ENCODE measurements at regions not wholly inside any gene's neighbourhood (a gene's known extent, or its start where the extent isn't known, plus 50 kb on each side); places are given as distances from the start of the nearest gene placed in this dataset.

DNA sequence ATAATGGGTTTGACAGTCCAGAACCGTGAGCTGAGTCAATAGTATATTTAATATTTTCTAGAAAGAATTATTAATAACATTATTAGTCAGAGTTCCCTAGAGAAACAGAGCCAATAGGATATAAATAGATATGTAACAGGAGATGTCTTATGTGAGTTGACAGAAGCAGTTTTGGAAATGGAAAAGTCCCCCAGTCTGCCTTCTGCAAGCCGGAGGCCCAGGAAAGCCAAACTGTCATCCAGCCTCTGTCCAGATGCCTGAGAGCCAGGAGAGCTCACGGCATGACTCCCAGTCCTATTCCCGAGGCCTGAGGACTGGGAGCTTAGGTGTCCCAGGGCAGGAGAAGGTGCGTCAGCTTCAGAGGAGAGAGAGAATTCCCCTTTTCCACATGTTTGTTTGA is 286.4 kb upstream of the ADARB2 start:
- Mint-ChIP-seq H3K27me3 (ENCODE audit: low read depth) (peaks cover 13% of the 10 kb centered on the region), H3K36me3 (ENCODE audit: insufficient read depth in 1 of 3, low read depth in 3 of 3) (no peaks in the 10 kb centered on the region), H3K27ac (no peak overlapping the region), H3K4me1 (no peaks in the 10 kb centered on the region; a peak in 1 of 4 replicates), H3K9me3 (0 out of 5 replicates have a peak, but pooled peaks cover 0 to 3% of the 10 kb centered on the region in 2 experiments), H3K4me3 (no peak overlapping the region)
- Histone ChIP-seq H2BK12ac (ENCODE audit: insufficient read length, low read depth, low read length) (no peak overlapping the region), H3K4ac (ENCODE audit: low read depth, low read length) (no peak overlapping the region), H3K79me2 (ENCODE audit: insufficient read depth, low read length) (no peaks in the 10 kb centered on the region), H2BK120ac (ENCODE audit: low read depth, low read length, poor library complexity, severe bottlenecking) (no peak overlapping the region), H4K8ac (replicated peaks; ENCODE audit: insufficient read length, low read depth, low read length) (no peak overlapping the region), H3T11ph (ENCODE audit: low read length) (no peak overlapping the region), H3K27ac (ENCODE audit: insufficient read length, low read depth, low read length) (no peak overlapping the region), H4K20me1 (ENCODE audit: control insufficient read depth, insufficient read depth, insufficient read length) (no peaks in the 10 kb centered on the region), H3K4me2 (ENCODE audit: insufficient read depth, insufficient read length, low read length) (no peak overlapping the region), H2AFZ (ENCODE audit: low read length) (no peak overlapping the region), H2AK5ac (ENCODE audit: insufficient read length, low read length) (no peak overlapping the region), H3K23me2 (ENCODE audit: insufficient read length, low read depth, low read length, poor library complexity, severe bottlenecking) (no peaks in the 10 kb centered on the region), H2BK5ac (ENCODE audit: insufficient read length, low read length) (no peak overlapping the region), H3K56ac (ENCODE audit: insufficient read length, low read depth, low read length) (no peak overlapping the region), H3K27me3 (ENCODE audit: insufficient read depth, low read length) (no peaks in the 10 kb centered on the region), H4K91ac (ENCODE audit: insufficient read length, low read depth, low read length) (no peak overlapping the region), H2BK20ac (ENCODE audit: low read depth, low read length, poor library complexity, severe bottlenecking) (no peak overlapping the region), H2BK15ac (ENCODE audit: low read depth, low read length) (no peak overlapping the region), H3K9ac (ENCODE audit: extremely low read depth, insufficient read length, low read length) (no peak overlapping the region), H3K4me1 (ENCODE audit: insufficient read depth, low read length) (no peaks in the 10 kb centered on the region), H4K5ac (ENCODE audit: insufficient read length, low read depth, low read length) (no peak overlapping the region), H3K23ac (ENCODE audit: insufficient read length, low read depth, low read length) (no peak overlapping the region), H3K9me3 (ENCODE audit: control insufficient read depth, low read depth, low read length) (no peaks in the 10 kb centered on the region), H3K79me1 (ENCODE audit: insufficient read depth, low read depth, low read length, poor library complexity, severe bottlenecking) (no peaks in the 10 kb centered on the region), H3K18ac (ENCODE audit: insufficient read length, low read depth, low read length) (no peak overlapping the region), H3K14ac (ENCODE audit: insufficient read depth, low read length) (no peak overlapping the region)
- no CpG with 5 or more reads among the region's 5 CpGs for WGBS (ENCODE audit: extremely low coverage, insufficient read length, low lambda C conversion rate)
- no peak for DNase-seq
- TF ChIP-seq, protein P1, sequence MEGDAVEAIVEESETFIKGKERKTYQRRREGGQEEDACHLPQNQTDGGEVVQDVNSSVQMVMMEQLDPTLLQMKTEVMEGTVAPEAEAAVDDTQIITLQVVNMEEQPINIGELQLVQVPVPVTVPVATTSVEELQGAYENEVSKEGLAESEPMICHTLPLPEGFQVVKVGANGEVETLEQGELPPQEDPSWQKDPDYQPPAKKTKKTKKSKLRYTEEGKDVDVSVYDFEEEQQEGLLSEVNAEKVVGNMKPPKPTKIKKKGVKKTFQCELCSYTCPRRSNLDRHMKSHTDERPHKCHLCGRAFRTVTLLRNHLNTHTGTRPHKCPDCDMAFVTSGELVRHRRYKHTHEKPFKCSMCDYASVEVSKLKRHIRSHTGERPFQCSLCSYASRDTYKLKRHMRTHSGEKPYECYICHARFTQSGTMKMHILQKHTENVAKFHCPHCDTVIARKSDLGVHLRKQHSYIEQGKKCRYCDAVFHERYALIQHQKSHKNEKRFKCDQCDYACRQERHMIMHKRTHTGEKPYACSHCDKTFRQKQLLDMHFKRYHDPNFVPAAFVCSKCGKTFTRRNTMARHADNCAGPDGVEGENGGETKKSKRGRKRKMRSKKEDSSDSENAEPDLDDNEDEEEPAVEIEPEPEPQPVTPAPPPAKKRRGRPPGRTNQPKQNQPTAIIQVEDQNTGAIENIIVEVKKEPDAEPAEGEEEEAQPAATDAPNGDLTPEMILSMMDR (conservative IDR thresholded peaks at IDR 0.05) = no peak
